Esophagus muscularis mucosa (tissue), 4 donors: ENCODE measurements at regions not wholly inside any gene's neighbourhood (a gene's known extent, or its start where the extent isn't known, plus 50 kb on each side); places are given as distances from the start of the nearest gene placed in this dataset.

ENCODE experiments used
- DNase-seq: peaks from one replicate; pipeline ENCODE4 v3.0.0-alpha.2; 2017; ENCODE audit errors: extremely low spot score
- H3K27ac ChIP-seq, 4 donors: fragments of 200-600 bp; sonication (generic); replicated peaks in 1 of 4; 1 replicate in 3 of 4; 2 replicates in 1 of 4; pipeline ENCODE4 v1.5.1; 2016 to 2019; ENCODE audit warnings: mild to moderate bottlenecking in 1 of 4
- H3K27me3 ChIP-seq, 4 donors: fragments of 200-600 bp; sonication (generic); one replicate each; pipeline versions ENCODE4 v1.5.1 to v1.6.0; 2016 to 2019
- H3K36me3 ChIP-seq, 4 donors: fragments of 200-600 bp; sonication (generic); one replicate each; pipeline ENCODE4 v1.5.1; 2016 to 2019
- H3K4me1 ChIP-seq, 4 donors: fragments of 200-600 bp; sonication (generic); one replicate each; pipeline ENCODE4 v1.5.1; 2016 to 2019
- H3K4me3 ChIP-seq, 4 donors: fragments of 200-600 bp; sonication (generic); 1 replicate in 2 of 4; 2 replicates in 2 of 4; pipeline ENCODE4 v1.5.1; 2016 to 2019; ENCODE audit warnings: mild to moderate bottlenecking in 4 of 4, moderate library complexity in 1 of 4
- H3K9me3 ChIP-seq, 4 donors: fragments of 200-600 bp; sonication (generic); 1 replicate in 3 of 4; 2 replicates in 1 of 4; pipeline ENCODE4 v1.5.1; 2016 to 2019
- EP300 ChIP-seq: sonication (generic); formaldehyde crosslinking; IDR thresholded peaks from one replicate; pipeline ENCODE4 v1.6.1; 2017; ENCODE audit warnings: antibody characterized with exemption
- POLR2A ChIP-seq: fragments of 450-650 bp; IDR thresholded peaks from one replicate; pipeline ENCODE4 v1.6.1; 2017; ENCODE audit warnings: antibody characterized with exemption, moderate library complexity, mild to moderate bottlenecking, low read depth
- POLR2AphosphoS5 ChIP-seq, 2 donors: sonication (generic); formaldehyde crosslinking; IDR thresholded peaks; one replicate each; pipeline ENCODE4 v1.6.1; 2017; ENCODE audit warnings: antibody characterized with exemption in 2 of 2
- WGBS: methylation state at CpG from one replicate; pipeline ENCODE4 v1.1.5; 2018; 5-methylcytosine and 5-hydroxymethylcytosine counted together
- intact Hi-C: fragments of 100-400 bp; cut with DNase I; formaldehyde crosslinking; loops from one replicate; pipeline ENCODE4 v1.15.1; 2023
- TF ChIP-seq, protein P1 (sequence below), 3 experiments: fragments of 200-600 bp in 2 of 3; fragments of 450-650 bp in 1 of 3; sonication (generic) in 2 of 3; IDR thresholded peaks; one replicate each; pipeline ENCODE4 v1.5.1; 2017 to 2019; ENCODE audit warnings: antibody characterized with exemption in 3 of 3, mild to moderate bottlenecking in 2 of 3, moderate library complexity in 1 of 3

GRCh38 chr4:162422312-162422711 is 258.5 kb upstream of the FSTL5 start:
- Histone ChIP-seq H3K27me3 (no peaks in the 10 kb centered on the region), H3K36me3 (no peaks in the 10 kb centered on the region), H3K4me3 (no peak overlapping the region), H3K27ac (no peak overlapping the region), H3K4me1 (no peaks in the 10 kb centered on the region), H3K9me3 (no peaks in the 10 kb centered on the region)
- WGBS, result 91% methylated on average over 4 of the region's 4 CpGs
- DNase-seq, result no peak
- intact Hi-C loops, result no loop called here
- TF ChIP-seq POLR2A (no peak), POLR2AphosphoS5 (IDR thresholded peaks at IDR 0.05) (no peak), EP300 (no peak)
- TF ChIP-seq, protein P1, sequence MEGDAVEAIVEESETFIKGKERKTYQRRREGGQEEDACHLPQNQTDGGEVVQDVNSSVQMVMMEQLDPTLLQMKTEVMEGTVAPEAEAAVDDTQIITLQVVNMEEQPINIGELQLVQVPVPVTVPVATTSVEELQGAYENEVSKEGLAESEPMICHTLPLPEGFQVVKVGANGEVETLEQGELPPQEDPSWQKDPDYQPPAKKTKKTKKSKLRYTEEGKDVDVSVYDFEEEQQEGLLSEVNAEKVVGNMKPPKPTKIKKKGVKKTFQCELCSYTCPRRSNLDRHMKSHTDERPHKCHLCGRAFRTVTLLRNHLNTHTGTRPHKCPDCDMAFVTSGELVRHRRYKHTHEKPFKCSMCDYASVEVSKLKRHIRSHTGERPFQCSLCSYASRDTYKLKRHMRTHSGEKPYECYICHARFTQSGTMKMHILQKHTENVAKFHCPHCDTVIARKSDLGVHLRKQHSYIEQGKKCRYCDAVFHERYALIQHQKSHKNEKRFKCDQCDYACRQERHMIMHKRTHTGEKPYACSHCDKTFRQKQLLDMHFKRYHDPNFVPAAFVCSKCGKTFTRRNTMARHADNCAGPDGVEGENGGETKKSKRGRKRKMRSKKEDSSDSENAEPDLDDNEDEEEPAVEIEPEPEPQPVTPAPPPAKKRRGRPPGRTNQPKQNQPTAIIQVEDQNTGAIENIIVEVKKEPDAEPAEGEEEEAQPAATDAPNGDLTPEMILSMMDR (IDR thresholded peaks at IDR 0.05), result no peak

- Histone ChIP-seq H3K9me3 (no peaks in the 10 kb centered on the region), H3K27me3 (no peaks in the 10 kb centered on the region), H3K27ac (no peak overlapping the region), H3K36me3 (no peaks in the 10 kb centered on the region), H3K4me3 (no peak overlapping the region), H3K4me1 (no peaks in the 10 kb centered on the region)
- DNase-seq, result no peak
- TF ChIP-seq EP300 (no peak), POLR2AphosphoS5 (IDR thresholded peaks at IDR 0.05) (no peak), POLR2A (no peak)
- TF ChIP-seq, protein P1 (IDR thresholded peaks at IDR 0.05), result no peak
- intact Hi-C loops, result no loop called here
- 6% methylated on average over 1 of the region's 1 CpG for WGBS
These were observed 247.1 kb upstream of the FSTL5 start for GRCh38 chr4:162410854-162411253.

- Histone ChIP-seq H3K4me3 (no peak overlapping the region), H3K4me1 (no peaks in the 10 kb centered on the region), H3K36me3 (no peaks in the 10 kb centered on the region), H3K27me3 (no peaks in the 10 kb centered on the region), H3K27ac (no peak overlapping the region), H3K9me3 (no peaks in the 10 kb centered on the region)
- intact Hi-C loops, result no loop called here
- DNase-seq, result no peak
- WGBS, result 90% methylated on average over 10 of the region's 16 CpGs
- TF ChIP-seq POLR2AphosphoS5 (IDR thresholded peaks at IDR 0.05) (no peak), EP300 (no peak), POLR2A (no peak)
- TF ChIP-seq, protein P1 (IDR thresholded peaks at IDR 0.05), result no peak
These were observed 245.2 kb upstream of the FSTL5 start for GRCh38 chr4:162409048-162409447.

DNA sequence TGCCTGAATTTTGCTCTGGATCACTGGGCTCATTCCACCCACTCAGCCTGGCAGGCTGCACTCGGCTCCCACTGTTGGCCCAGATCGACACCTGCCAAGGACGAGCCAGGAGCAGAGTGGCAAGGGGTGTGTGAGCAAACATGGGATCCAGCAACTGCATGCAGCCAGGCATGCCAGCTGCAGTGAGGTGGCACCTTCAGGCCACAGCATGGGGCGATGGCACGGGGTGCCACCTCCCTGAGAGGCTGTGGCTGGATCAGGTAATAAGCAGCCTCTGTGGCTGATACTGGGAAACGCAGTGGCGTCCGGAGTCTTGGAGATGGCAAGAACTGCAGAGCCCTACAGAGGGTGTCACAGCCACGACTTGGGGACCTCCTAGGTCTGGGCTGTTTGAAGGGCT is 244.5 kb upstream of the FSTL5 start:
- no peaks in the 10 kb centered on the region for H3K27me3 ChIP-seq
- intact Hi-C loops, result no loop called here
- DNase-seq, result no peak
- H3K27ac ChIP-seq, result no peak overlapping the region
- 93% methylated on average over 4 of the region's 9 CpGs for WGBS
- no peaks in the 10 kb centered on the region for H3K9me3 ChIP-seq
- no peaks in the 10 kb centered on the region for H3K4me1 ChIP-seq
- H3K4me3 ChIP-seq, result no peak overlapping the region
- no peak for TF ChIP-seq POLR2AphosphoS5 (IDR thresholded peaks at IDR 0.05)
- TF ChIP-seq EP300, result no peak
- no peak for TF ChIP-seq POLR2A
- TF ChIP-seq, protein P1 (IDR thresholded peaks at IDR 0.05), result no peak
- no peaks in the 10 kb centered on the region for H3K36me3 ChIP-seq

DNA sequence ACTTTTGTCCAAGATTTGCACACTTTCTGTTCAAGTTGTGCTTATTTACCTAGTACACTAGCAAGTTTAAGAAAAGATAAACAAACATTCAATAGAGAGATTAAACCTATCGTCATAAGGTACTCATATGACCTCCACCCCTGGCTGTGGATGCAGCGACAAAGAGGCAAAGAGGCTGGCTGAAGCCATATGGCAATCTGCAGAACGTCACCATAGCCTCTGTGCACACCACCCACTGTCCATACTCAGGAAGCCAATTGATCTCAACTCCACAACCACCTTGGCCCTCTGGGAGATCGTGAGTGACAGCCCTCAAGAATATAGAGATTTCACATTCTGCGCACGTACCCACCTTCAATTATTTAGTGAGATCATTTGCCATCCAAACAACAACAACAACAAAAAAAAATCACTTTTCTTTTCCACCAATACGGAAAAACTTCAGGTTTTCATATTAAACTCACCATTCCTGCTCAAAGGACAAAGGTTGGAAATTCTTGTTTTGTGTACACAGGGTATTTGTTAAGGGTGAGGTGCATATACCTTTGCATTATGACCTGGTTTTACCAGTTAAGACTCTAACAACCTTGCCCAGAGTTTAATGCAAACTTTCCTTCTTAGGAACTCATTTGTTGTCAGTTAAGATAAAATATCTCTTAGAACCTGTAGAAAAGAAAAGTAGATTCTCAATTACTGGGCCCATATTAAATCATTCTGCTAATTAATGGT is 243.0 kb upstream of the FSTL5 start:
- no peaks in the 10 kb centered on the region for H3K27me3 ChIP-seq
- no peaks in the 10 kb centered on the region for H3K4me1 ChIP-seq
- 77% methylated on average over 7 of the region's 7 CpGs for WGBS
- TF ChIP-seq POLR2A, result no peak
- TF ChIP-seq EP300, result no peak
- TF ChIP-seq, protein P1 (IDR thresholded peaks at IDR 0.05), result no peak
- TF ChIP-seq POLR2AphosphoS5 (IDR thresholded peaks at IDR 0.05), result no peak
- no peak overlapping the region for H3K27ac ChIP-seq
- H3K4me3 ChIP-seq, result no peak overlapping the region
- DNase-seq, result no peak
- intact Hi-C loops, result no loop called here
- no peaks in the 10 kb centered on the region for H3K36me3 ChIP-seq
- no peaks in the 10 kb centered on the region for H3K9me3 ChIP-seq
